ENCODE measurements at regions not wholly inside any gene's neighbourhood (a gene's known extent, or its start where the extent isn't known, plus 50 kb on each side); places are given as distances from the start of the nearest gene placed in this dataset.

GRCh38 chr2:129654331-129654730 lies 325.1 kb upstream of the RAB6C start:
- DNase-seq (ENCODE audit: low read depth): no peak

- no peak for DNase-seq (ENCODE audit: low read depth)
These were observed 323.3 kb upstream of the RAB6C start for GRCh38 chr2:129656081-129656598.

GRCh38 chr2:129658430-129658829 lies 321.0 kb upstream of the RAB6C start:
- no peak for DNase-seq (ENCODE audit: low read depth)

- DNase-seq (ENCODE audit: low read depth): no peak
These were observed 317.5 kb upstream of the RAB6C start for GRCh38 chr2:129661935-129662334.

GRCh38 chr2:129667577-129667976 lies 311.9 kb upstream of the RAB6C start:
- no peak for DNase-seq (ENCODE audit: low read depth)

GRCh38 chr2:129672521-129672920 lies 306.9 kb upstream of the RAB6C start:
- DNase-seq (ENCODE audit: low read depth): no peak

- DNase-seq (ENCODE audit: low read depth): no peak
These were observed 306.2 kb upstream of the RAB6C start for GRCh38 chr2:129673234-129673633.

- DNase-seq (ENCODE audit: low read depth): no peak
These were observed 305.4 kb upstream of the RAB6C start for GRCh38 chr2:129673847-129674711.

GRCh38 chr2:129678751-129679150 lies 300.7 kb upstream of the RAB6C start:
- no peak for DNase-seq (ENCODE audit: low read depth)

GRCh38 chr2:129681788-129682187 lies 297.7 kb upstream of the RAB6C start:
- no peak for DNase-seq (ENCODE audit: low read depth)

- DNase-seq (ENCODE audit: low read depth): no peak
These were observed 289.6 kb upstream of the RAB6C start for GRCh38 chr2:129689653-129690448.

- no peak for DNase-seq (ENCODE audit: low read depth)
These were observed 284.0 kb upstream of the RAB6C start for GRCh38 chr2:129695496-129695895.

GRCh38 chr2:129698593-129698992 lies 280.9 kb upstream of the RAB6C start:
- no peak for DNase-seq (ENCODE audit: low read depth)

- DNase-seq (ENCODE audit: low read depth): no peak
These were observed 279.5 kb upstream of the RAB6C start for GRCh38 chr2:129699781-129700573.

- no peak for DNase-seq (ENCODE audit: low read depth)
These were observed 276.9 kb upstream of the RAB6C start for GRCh38 chr2:129702416-129703176.

GRCh38 chr2:129705085-129705484 lies 274.4 kb upstream of the RAB6C start:
- no peak for DNase-seq (ENCODE audit: low read depth)

GRCh38 chr2:129707800-129708199 lies 271.7 kb upstream of the RAB6C start:
- DNase-seq (ENCODE audit: low read depth): no peak

GRCh38 chr2:129708221-129708967 lies 271.1 kb upstream of the RAB6C start:
- DNase-seq (ENCODE audit: low read depth): no peak

- no peak for DNase-seq (ENCODE audit: low read depth)
These were observed 270.2 kb upstream of the RAB6C start for GRCh38 chr2:129709001-129709955.
